ENCODE measurements at regions not wholly inside any gene's neighbourhood (a gene's known extent, or its start where the extent isn't known, plus 50 kb on each side); places are given as distances from the start of the nearest gene placed in this dataset.

DNA sequence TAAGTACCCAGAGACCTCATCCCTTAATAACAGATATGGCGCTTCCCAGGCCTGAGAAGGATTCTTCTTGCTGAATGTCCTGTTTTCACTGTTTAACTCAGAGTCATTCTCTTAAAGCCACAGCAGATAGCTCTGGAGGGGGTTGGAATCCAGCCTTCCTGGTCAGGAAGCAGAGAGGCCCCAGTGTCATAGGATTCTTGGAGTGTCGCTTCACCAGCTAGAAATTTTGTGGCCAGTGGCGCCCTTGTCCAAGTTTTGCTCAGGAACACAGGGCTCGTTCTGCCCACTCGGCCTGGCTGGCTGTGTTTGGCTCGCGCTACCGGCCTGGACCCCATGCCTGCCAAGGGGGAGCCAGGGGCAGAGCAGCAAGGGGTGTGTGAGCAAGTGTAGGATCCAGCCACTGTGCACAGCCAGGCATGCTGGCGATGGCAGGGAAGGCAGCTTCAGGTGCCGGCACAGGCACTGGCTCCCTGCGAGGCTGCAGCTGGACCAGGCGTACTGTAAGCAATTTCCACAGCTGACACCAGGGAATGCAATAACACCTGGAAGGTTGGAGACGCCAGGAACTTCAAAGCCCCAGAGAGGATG is 214.8 kb upstream of the SESN3 start:
- intact Hi-C loops (cut with DNase I), result no loop called here
- no peak for DNase-seq

DNA sequence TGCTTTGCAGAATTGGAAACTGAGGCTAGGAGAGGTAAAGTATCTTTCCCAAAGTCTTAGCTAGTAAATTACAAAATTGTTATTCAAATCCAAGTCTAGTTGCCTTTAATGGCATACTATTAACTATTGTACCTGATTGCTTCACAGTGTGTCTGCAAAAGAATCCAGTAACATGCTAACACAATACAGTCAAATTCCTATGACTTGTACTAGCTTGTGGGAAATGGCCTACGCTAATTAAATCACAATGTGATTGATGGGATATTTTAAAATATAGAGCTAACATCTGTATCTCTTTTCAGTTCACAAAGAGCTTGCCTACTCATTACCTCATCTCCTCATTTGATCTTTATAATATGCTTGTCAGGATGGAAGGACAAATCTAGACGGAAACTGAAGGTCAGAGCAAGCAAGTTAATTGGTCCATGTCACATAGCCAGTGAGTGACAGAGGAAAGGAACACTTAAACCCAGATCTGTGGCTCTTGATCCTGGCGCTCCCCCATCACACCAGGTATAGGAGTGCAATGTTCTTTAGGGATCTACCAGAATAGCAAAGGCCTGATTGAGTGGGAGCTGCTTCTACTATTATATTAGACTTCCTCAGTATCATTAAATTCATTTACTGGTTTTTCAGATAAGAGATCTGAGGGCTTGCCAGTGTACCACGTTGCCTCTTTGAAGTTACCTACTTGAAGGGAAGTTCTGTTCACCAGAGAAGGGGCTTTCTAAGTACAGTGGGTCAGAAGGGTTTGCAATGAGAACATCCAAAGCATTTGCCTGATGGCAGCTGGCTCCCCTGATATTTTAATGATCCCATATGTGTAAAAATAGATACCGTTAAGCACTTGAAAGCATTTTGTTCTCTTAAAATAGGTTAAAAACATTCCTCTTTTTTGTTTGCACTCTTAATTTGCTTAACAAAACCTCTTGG is 213.6 kb upstream of the SESN3 start:
- H3K9ac ChIP-seq (ENCODE audit: low read depth in 2 of 2, low read length in 2 of 2), result no peak overlapping the region
- H3K36me3 ChIP-seq, result no peaks in the 10 kb centered on the region
- no peak overlapping the region for H3K4me3 ChIP-seq
- no peaks in the 10 kb centered on the region for H3K27me3 ChIP-seq
- no peaks in the 10 kb centered on the region for H3K9me3 ChIP-seq
- no peaks in the 10 kb centered on the region for H3K4me1 ChIP-seq
- TF ChIP-seq, protein P1, sequence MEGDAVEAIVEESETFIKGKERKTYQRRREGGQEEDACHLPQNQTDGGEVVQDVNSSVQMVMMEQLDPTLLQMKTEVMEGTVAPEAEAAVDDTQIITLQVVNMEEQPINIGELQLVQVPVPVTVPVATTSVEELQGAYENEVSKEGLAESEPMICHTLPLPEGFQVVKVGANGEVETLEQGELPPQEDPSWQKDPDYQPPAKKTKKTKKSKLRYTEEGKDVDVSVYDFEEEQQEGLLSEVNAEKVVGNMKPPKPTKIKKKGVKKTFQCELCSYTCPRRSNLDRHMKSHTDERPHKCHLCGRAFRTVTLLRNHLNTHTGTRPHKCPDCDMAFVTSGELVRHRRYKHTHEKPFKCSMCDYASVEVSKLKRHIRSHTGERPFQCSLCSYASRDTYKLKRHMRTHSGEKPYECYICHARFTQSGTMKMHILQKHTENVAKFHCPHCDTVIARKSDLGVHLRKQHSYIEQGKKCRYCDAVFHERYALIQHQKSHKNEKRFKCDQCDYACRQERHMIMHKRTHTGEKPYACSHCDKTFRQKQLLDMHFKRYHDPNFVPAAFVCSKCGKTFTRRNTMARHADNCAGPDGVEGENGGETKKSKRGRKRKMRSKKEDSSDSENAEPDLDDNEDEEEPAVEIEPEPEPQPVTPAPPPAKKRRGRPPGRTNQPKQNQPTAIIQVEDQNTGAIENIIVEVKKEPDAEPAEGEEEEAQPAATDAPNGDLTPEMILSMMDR (IDR thresholded peaks at IDR 0.05), result no peak
- H3K27ac ChIP-seq, result no peak overlapping the region
- intact Hi-C loops (cut with DNase I), result no loop called here
- DNase-seq, result no peak

More for the DNA sequence above, 214.8 kb upstream of the SESN3 start:
- no peak overlapping the region for H3K9ac ChIP-seq (ENCODE audit: low read depth in 2 of 2, low read length in 2 of 2)
- TF ChIP-seq, protein P1 (IDR thresholded peaks at IDR 0.05), result no peak
- no peaks in the 10 kb centered on the region for H3K27me3 ChIP-seq
- no peak overlapping the region for H3K27ac ChIP-seq
- no peaks in the 10 kb centered on the region for H3K9me3 ChIP-seq
- H3K4me1 ChIP-seq, result no peaks in the 10 kb centered on the region
- no peak overlapping the region for H3K4me3 ChIP-seq
- H3K36me3 ChIP-seq, result no peaks in the 10 kb centered on the region

DNA sequence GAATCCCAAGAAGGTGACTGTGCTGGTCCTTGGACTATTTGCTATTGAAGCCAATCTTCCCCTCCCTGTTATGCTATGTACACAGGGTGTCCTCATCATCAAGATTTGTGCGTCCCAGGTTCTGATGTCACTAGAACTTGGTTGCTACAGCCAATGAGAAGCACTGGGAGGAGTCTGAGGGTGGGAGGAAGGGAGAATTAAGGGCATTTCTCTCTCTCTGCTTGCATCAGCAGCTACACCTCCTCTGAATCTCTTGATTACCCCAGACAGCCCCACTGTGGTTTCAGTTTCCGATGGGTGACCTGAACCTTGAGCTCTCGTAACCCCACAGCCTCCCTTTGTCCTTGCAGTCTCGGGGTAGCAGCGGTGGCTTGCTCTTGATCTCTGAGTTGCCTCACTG is 212.4 kb upstream of the SESN3 start:
- DNase-seq, result no peak

DNA sequence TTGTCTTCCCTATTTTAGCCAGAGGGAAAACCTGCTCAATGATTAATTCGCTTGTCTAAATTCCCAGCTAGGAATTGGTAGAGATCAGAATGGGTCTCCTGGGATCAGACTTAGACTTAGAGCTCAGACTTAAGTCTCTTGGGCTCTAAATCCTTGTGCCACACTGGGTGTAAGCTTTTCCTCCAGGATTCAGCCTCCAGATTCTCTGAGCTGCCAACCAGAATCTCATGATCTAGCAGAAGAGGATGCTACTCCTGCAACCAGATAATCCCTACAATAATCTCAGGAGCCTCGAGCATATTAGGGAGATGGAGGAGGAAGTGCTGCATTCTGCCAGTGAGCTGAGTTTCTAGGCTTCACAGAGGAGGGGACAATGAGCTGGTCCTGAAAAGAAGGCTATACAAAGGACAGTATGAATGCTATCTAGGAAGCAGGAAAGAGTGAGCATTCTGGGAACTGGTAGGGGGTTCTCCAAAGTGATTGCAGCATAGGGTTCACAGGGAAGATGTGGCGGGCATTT is 211.6 kb upstream of the SESN3 start:
- no peaks in the 10 kb centered on the region for H3K4me1 ChIP-seq
- TF ChIP-seq, protein P1 (IDR thresholded peaks at IDR 0.05), result no peak

More for the DNA sequence above, 212.4 kb upstream of the SESN3 start:
- Histone ChIP-seq H3K4me3 (no peak overlapping the region), H3K36me3 (no peaks in the 10 kb centered on the region), H3K27ac (no peak overlapping the region), H3K4me1 (no peaks in the 10 kb centered on the region), H3K27me3 (no peaks in the 10 kb centered on the region), H3K9me3 (no peaks in the 10 kb centered on the region), H3K9ac (ENCODE audit: low read depth in 2 of 2, low read length in 2 of 2) (no peak overlapping the region)
- TF ChIP-seq, protein P1 (IDR thresholded peaks at IDR 0.05), result no peak
- intact Hi-C loops (cut with DNase I), result no loop called here

DNA sequence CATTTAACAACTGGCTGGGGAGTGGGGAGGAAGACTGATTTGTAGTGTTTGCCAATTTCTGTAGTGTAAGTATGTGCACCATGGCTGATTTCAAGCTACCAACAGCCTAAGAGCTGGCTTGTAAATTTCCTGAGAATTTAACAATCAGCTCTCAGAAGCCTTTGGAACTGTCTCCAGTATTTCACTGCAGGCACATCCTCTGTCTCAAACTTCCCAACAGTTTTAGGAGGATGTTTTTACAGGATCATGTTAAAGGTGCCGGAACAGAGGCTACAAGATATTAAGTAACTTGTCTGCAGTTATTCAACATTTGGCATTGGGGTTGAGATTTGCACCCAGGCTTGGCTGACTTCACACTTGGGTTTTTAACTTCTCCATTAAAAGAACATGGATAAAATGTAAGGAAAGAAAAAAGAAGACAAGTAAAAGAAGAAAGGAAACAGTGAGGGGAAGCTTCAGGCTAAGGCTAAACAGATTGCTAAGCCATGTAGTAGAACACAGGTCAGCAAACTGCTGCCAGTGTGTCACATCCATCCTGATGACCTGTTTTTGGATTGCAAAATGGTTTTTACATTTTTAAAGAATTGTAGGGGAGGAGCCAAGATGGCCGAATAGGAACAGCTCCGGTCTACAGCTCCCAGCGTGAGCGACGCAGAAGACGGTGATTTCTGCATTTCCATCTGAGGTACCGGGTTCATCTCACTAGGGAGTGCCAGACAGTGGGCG is 204.8 kb upstream of the SESN3 start:
- no peak for DNase-seq
- no peak overlapping the region for H3K27ac ChIP-seq
- intact Hi-C loops (cut with DNase I), result no loop called here
- no peaks in the 10 kb centered on the region for H3K27me3 ChIP-seq
- no peak overlapping the region for H3K4me3 ChIP-seq
- no peaks in the 10 kb centered on the region for H3K9me3 ChIP-seq
- H3K36me3 ChIP-seq, result no peaks in the 10 kb centered on the region
- no peaks in the 10 kb centered on the region for H3K4me1 ChIP-seq
- TF ChIP-seq, protein P1 (IDR thresholded peaks at IDR 0.05), result no peak
- no peak overlapping the region for H3K9ac ChIP-seq (ENCODE audit: low read depth in 2 of 2, low read length in 2 of 2)

More for the DNA sequence above, 211.6 kb upstream of the SESN3 start:
- intact Hi-C loops (cut with DNase I), result no loop called here
- Histone ChIP-seq H3K36me3 (no peaks in the 10 kb centered on the region), H3K9ac (ENCODE audit: low read depth in 2 of 2, low read length in 2 of 2) (no peak overlapping the region), H3K27ac (no peak overlapping the region), H3K27me3 (no peaks in the 10 kb centered on the region), H3K4me3 (no peak overlapping the region), H3K9me3 (no peaks in the 10 kb centered on the region)
- DNase-seq, result no peak

Measured in colonic mucosa (tissue), 4 donors.